SIG-M5 treated with dmso at 0.1 percent for 504 hours (cell line): ENCODE measurements at regions not wholly inside any gene's neighbourhood (a gene's known extent, or its start where the extent isn't known, plus 50 kb on each side); places are given as distances from the start of the nearest gene placed in this dataset.

ENCODE experiments used
- DNase-seq: peaks from one replicate; lab custom pipeline; 2025; ENCODE audit not compliant: unreplicated experiment; lab: John Stamatoyannopoulos, UW

DNA sequence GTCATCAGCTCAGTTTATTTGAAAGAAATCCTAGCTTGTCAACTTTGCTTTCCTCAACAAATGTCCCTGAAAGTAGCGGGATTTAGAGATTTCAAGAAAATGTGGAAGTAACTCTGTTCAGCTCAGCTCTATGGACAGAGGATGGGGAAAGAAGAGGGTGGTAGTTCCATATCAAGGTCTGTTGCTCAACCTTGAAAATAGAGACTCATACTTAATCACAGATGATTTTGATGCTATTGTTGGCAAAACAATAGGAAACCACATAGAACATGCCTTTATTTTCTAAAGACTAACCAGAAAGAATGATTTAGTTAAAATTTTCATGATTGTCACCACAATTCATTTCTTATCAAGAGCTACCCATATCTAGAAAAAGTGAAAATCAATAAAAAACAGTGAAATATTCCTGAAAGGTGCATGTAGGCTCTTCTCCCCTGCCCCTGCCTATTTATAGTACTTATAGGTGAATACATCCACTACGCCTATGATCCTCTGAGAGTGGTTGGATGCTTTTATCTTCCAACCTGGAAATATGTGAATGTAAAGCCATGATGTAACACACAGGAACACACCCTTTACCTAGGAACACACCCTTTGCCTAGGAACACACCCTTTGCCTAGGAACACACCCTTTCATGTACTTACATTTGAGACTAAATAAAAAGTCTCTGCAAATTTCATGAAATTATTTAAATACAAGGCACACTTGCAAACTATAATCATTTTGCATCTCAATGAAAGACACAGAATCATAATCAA lies 65.8 kb downstream of the ETAA1 start:
- no peak for DNase-seq

- DNase-seq, result no peak
Measured at GRCh38 chr2:67463810-67464209, 66.7 kb downstream of the ETAA1 start.

DNA sequence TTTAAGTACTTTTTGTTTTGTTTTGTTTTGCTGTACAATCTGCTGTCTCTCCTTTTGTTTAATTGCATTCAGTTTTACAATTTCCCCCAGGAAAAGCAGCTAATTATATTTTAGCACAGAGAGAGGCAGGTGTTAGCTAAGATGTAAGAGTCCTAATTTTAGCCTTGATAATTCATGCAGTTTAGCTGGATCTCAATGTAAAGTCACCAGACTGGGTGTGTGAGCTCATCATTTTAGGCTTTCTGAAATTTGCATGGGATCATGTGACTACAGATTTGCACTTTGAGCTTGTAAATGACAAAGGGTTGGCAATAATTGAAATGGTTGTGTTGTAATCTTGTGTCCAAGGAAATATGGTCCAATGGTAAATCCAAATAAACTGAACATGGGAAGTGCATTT lies 68.5 kb downstream of the ETAA1 start:
- DNase-seq, result no peak

DNA sequence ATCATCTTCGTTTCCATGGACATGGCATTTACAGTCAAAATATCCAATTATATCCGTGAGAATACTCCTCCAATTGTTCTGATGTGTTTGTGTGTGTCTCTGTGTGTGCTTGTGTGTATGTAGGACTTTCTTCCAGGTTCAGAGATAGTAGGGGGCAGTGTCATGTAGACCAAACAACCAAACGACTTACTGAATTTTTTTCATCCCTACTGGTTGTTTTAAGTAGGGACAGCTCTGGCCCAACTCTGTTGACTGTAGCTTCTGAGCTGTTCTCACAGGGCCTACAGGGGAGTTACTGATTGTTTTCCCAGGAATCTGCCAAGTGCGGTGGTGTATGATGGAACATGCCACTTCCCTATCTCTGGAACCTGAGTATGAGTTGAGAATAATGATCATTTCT lies 69.6 kb downstream of the ETAA1 start:
- DNase-seq, result no peak

DNA sequence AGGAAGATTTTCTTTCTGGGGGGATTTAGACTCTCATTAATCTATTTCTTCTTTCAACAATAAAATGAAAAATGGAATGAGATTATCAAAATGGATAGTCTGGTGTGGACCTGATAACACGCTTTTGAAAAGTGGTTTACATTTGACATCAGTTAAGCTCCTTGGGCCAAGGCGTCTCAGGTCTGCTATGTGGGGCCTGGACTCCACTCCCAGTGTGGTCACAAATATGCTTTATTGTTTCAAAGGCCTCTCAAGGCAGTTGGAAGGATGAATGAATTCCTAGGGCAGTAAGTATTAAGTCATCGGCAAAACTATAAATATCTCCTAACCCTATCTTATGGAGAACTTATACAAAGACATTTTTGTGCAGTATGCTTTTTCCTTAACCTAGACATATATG lies 74.5 kb downstream of the ETAA1 start:
- DNase-seq, result no peak

GRCh38 chr2:67476809-67477790 lies 80.0 kb downstream of the ETAA1 start:
- DNase-seq, result peak; percentile 58

DNA sequence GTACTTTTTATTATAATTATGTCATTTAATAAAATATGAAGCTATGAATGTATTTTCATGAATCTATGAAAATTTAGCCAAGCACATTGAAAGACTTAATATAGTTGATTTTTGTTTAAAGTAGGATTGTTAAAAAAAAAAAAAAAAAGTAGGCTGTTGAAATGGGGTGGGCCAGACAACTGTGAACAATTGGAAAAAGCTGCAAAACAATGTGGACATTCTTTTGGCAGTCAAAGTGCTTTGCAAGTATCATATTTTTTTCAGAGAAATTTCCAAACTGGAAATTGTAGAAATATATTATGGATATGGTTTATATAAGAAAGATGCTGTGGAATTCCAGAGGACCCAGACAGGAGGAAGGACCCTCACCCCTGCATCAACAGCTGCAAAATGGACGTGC lies 82.1 kb downstream of the ETAA1 start:
- DNase-seq, result no peak

GRCh38 chr2:67485431-67485830 lies 88.3 kb downstream of the ETAA1 start:
- DNase-seq, result no peak

DNA sequence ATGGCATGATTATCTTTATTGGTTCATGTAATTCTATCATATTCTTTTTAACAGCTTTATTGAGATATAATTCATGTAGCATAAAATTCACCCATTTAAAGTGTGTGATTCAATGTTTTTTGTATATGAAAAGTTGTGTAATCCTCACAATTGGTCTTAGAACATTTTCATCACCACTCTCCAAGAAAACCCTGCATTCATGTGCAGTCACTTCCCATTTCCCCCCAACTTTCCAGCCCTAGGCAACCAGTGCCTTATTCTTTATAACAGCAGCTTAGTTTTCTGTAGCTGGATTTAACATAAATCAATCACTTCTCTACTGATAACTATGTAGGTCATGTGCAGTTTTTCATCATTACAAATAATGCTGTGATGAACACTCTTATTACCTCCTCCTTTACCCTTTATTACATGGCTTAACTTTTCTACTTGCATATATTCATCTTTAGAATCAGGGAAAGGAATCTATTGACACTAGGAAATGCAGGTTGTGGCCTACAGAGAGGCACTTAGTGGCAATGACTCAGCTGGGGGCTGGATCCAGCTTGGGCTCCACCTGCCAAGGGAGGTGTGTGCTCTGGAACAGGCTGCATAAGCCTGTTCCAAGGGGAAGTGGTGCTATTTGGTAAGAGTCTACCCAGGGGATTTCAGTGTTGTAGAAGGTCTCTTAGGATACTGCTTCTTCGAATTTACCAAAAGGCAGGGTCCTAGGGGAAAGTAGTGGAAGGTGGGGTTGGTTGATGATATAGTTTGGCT lies 89.1 kb downstream of the ETAA1 start:
- no peak for DNase-seq

- no peak for DNase-seq
Measured at GRCh38 chr2:67487993-67488392, 90.9 kb downstream of the ETAA1 start.

DNA sequence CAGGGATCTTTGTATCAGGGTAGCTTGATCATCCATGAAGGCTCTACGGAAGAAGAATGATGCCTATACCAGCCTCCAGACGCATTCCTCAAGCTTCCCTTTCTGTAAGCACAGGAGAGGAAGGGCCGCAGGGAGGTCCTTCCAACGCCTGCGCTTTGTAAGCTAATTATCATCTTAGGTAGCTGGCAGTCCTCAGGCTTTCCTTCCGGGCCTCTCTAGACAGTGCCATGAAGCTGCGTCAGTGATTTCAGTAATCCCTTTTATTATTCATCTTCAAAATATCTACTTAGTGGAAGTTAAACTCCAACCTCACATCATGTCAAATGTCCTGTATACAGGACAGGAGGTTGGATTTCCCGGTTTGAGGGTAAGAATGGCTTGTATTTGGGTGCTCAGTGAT lies 92.3 kb downstream of the ETAA1 start:
- no peak for DNase-seq

DNA sequence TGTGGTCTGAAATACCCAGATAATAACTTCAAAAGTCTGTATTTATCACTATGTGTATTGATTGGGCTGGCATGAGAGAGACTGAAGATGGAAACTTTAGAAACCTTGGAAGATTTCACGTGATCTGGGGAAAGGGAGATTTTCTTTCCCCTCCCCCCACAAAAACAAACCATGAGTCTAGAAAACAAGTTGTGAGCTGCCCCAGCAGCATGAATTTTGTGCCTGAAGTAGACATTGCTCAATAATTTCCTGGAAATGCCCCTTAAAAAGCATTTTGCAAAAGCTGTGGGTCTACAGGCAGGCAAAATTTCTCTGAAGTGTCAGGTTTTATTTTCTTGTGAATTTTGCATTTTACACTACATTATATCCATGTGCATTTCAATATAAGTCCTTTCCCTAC lies 101.8 kb downstream of the ETAA1 start:
- DNase-seq, result no peak

DNA sequence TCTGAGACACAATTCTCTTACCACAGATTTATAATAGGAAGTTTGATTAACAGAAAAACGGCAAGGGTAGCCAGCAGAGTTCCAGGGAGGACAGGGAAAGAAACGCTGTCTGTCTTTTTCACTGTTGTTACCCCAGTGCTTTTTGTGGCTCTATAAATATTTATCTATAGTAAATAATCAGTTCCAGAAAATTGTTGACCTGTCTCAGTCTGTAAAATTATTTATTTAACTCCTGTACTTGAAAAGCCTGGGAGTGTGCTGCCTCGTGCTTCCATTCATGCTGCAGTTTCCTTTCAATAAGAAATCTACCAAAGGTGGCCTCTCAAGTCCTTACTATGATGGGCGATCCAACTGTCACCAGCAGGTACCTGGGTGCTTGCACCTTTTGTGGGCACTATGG lies 102.9 kb downstream of the ETAA1 start:
- no peak for DNase-seq

GRCh38 chr2:67500541-67500940 lies 103.4 kb downstream of the ETAA1 start:
- DNase-seq, result no peak

DNA sequence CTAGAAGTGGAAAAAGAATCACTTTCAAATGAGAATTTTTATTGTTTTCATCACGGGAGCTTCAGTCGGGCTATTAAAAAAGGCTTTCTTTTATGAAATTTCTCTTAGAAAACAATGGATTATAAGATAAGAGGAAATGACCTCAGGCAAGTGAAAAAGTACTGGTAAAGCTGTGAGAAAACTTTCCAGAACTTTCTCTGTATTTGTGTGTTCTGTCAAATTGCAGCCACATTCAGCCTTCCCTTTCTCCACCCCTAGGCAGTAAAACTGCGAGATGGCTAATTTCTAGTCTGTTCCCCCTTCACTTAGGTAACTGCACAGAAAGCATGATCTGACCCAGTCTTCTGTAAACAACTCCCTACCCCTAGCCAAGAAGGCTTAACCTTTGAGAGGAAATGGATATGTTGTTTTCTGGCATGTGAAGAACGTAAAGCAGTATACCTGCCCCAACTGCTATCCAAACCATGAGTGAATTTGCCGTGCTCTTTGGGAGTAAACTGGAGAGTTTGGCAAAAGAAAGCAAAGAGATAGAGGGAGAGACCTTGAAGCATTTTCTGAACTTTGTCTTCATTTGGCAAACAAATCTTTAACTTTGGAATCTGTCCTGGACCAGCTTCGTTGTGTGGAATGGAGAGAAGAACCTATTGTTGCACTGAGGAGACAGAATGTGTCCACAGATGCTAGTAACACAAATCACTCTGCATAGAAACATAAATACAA lies 105.4 kb downstream of the ETAA1 start:
- no peak for DNase-seq

DNA sequence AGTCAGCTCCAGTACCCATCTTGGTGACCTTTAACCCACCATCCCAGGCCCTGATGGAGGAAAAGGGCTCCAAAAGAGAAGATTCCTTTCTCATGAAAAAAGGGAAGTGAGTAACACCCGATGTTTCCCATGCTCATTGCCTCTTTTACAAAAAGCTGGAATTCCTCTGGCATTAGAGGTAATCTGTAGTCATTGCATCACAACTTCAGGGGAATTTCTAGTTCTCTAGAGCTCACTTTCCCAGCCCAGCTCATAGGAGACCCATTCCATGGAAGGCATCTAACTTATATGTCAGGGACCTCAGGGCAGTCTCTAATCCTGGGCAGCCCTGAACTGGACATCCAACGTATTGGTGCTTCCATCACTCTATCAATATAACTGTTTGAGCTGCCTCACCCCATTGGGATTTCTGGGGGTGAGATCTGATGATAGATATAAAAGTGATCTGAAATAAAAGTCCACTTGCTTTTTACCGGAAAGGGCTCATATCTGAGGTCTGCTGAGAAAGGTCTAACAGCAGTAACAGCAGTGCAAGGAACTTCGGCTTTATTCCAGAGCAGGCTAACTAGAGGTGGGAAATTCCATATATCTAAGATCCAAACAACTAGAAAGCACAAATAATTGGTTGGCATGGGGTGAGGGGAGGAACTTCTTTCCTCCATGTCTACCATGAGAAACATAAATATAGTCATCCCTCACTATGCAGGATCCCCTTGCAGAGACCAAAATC lies 106.1 kb downstream of the ETAA1 start:
- DNase-seq, result no peak

DNA sequence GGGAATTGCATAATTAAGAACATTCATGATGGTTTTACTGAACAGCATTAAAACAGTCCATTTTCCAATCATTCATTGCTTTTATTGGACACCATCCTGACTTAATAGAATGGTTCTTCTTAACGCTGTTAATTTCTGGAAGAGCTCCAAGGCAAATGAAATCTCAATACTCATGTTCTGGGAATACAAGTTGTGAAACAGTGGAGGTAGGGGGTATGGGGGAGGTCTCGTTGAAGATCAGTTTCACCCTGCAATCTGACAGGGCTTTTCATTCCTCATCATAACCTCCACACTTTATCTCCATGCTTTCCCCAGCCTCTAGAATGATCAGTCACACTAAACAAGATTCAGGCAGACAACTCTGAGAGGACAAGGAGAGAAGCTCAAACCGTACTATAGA lies 113.6 kb downstream of the ETAA1 start:
- DNase-seq, result no peak

DNA sequence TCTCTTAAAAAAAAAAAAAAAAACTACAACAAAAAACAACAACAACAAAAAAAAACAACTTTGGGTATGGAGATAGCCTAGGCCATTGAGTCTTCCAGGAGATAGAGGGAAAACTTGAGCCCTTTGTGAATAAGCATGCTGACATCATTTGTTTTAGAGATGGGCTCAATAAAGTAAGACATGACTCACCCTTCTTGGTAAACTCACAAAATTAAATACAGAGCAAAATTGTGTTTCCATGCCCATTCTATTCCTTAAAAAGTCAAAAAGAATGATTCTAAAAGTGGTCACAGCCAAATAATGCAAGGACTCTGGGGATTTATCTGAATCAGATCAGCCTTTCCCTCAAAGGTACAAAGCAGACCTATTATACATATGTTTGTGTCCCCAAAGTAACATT lies 117.4 kb downstream of the ETAA1 start:
- no peak for DNase-seq

GRCh38 chr2:67515056-67515455 lies 117.9 kb downstream of the ETAA1 start:
- DNase-seq, result peak; percentile 17

GRCh38 chr2:67515538-67515937 lies 118.4 kb downstream of the ETAA1 start:
- DNase-seq, result no peak
